WTC11 (cell line): ENCODE measurements at regions not wholly inside any gene's neighbourhood (a gene's known extent, or its start where the extent isn't known, plus 50 kb on each side); places are given as distances from the start of the nearest gene placed in this dataset.

ENCODE experiments used
- ATAC-seq: fragments of 200-7000 bp; cut with Tn5 transposase; 2 replicates; pipeline ENCODE4 v1.10.0; 2021; ENCODE audit warnings: mild to moderate bottlenecking, moderate library complexity
- CTCF ChIA-PET: fragments of 300-600 bp; sonication (Branson Sonifier 250); formaldehyde crosslinking; loops from one replicate; lab custom pipeline; 2021; ENCODE audit warnings: antibody characterized with exemption; lab: Charles Lee
- POLR2A ChIA-PET: fragments of 350-600 bp; sonication (Branson Sonifier 250); formaldehyde crosslinking; loops from one replicate; lab custom pipeline; 2021; ENCODE audit warnings: antibody characterized with exemption; lab: Charles Lee
- DNase-seq: peaks from one replicate; pipeline ENCODE4 v3.0.0; 2021; ENCODE audit warnings: low spot score
- H3K27ac Mint-ChIP-seq: 2 replicates; pipeline ENCODE4 v1.8.0; 2021; ENCODE audit warnings: mixed read lengths
- H3K27me3 Mint-ChIP-seq: 2 replicates; pipeline ENCODE4 v1.8.0; 2021; ENCODE audit warnings: low read depth, mild to moderate bottlenecking, moderate library complexity, mixed read lengths
- H3K36me3 Mint-ChIP-seq: 2 replicates; pipeline ENCODE4 v1.8.0; 2021; ENCODE audit warnings: mixed read lengths
- H3K4me1 Mint-ChIP-seq: 2 replicates; pipeline ENCODE4 v1.8.0; 2022; ENCODE audit warnings: mixed read lengths
- H3K4me3 Mint-ChIP-seq: 2 replicates; pipeline ENCODE4 v1.8.0; 2021; ENCODE audit warnings: mild to moderate bottlenecking, moderate library complexity, mixed read lengths
- H3K9me3 Mint-ChIP-seq: 2 replicates; pipeline ENCODE4 v1.8.0; 2021; ENCODE audit warnings: mixed read lengths
- ATF3 ChIP-seq: sonication (generic); formaldehyde crosslinking; conservative IDR thresholded peaks from 2 replicates; pipeline ENCODE4 v1.8.1; 2022; ENCODE audit warnings: mild to moderate bottlenecking, missing genetic modification reagents
- CDX4 ChIP-seq: fragments of 250-450 bp; sonication (Bioruptor Pico); IDR thresholded peaks from 2 replicates; pipeline ENCODE4 v1.9.0; 2021; ENCODE audit warnings: moderate library complexity, mild to moderate bottlenecking, inconsistent platforms, borderline replicate concordance
- CREM ChIP-seq: sonication (generic); formaldehyde crosslinking; IDR thresholded peaks from 2 replicates; pipeline ENCODE4 v1.8.1; 2022; ENCODE audit warnings: mild to moderate bottlenecking, missing genetic modification reagents, moderate library complexity
- HMGXB4 ChIP-seq: sonication (generic); formaldehyde crosslinking; IDR thresholded peaks from 2 replicates; pipeline ENCODE4 v1.8.1; 2023; ENCODE audit warnings: mild to moderate bottlenecking, moderate library complexity, missing genetic modification reagents
- JAZF1 ChIP-seq: fragments of 250-450 bp; sonication (Bioruptor Pico); IDR thresholded peaks from 2 replicates; pipeline ENCODE4 v1.9.0; 2021; ENCODE audit warnings: moderate library complexity, mild to moderate bottlenecking, inconsistent platforms
- JUN ChIP-seq: sonication (generic); formaldehyde crosslinking; IDR thresholded peaks from 2 replicates; pipeline ENCODE4 v1.8.0; 2023; ENCODE audit warnings: mild to moderate bottlenecking, missing genetic modification reagents
- MAX ChIP-seq: sonication (generic); formaldehyde crosslinking; IDR thresholded peaks from 2 replicates; pipeline ENCODE4 v1.8.0; 2022; ENCODE audit warnings: mild to moderate bottlenecking, missing genetic modification reagents
- NFYB ChIP-seq: sonication (generic); formaldehyde crosslinking; conservative IDR thresholded peaks from 2 replicates; pipeline ENCODE4 v1.8.0; 2022; ENCODE audit warnings: low read depth, missing genetic modification reagents
- SOX15 ChIP-seq: fragments of 250-450 bp; sonication (Bioruptor Pico); IDR thresholded peaks from 2 replicates; pipeline ENCODE4 v1.9.0; 2021; ENCODE audit warnings: mild to moderate bottlenecking
- SP1 ChIP-seq: sonication (generic); formaldehyde crosslinking; conservative IDR thresholded peaks from 2 replicates; pipeline ENCODE4 v1.8.1; 2022; ENCODE audit warnings: missing genetic modification reagents
- TEAD1 ChIP-seq: sonication (generic); formaldehyde crosslinking; IDR thresholded peaks from 2 replicates; pipeline ENCODE4 v1.8.0; 2022; ENCODE audit warnings: mild to moderate bottlenecking, missing genetic modification reagents
- TP53 ChIP-seq: sonication (generic); formaldehyde crosslinking; IDR thresholded peaks from 2 replicates; pipeline ENCODE4 v1.8.1; 2023; ENCODE audit warnings: mild to moderate bottlenecking, missing genetic modification reagents
- USF1 ChIP-seq: sonication (generic); formaldehyde crosslinking; IDR thresholded peaks from 2 replicates; pipeline ENCODE4 v1.8.0; 2022; ENCODE audit warnings: mild to moderate bottlenecking, missing genetic modification reagents
- ZMAT4 ChIP-seq: fragments of 250-450 bp; sonication (Bioruptor Pico); IDR thresholded peaks from 2 replicates; pipeline ENCODE4 v1.9.0; 2021; ENCODE audit warnings: mild to moderate bottlenecking
- ZNF532 ChIP-seq: fragments of 250-450 bp; sonication (Bioruptor Pico); IDR thresholded peaks from 2 replicates; pipeline ENCODE4 v1.9.0; 2021; ENCODE audit warnings: mild to moderate bottlenecking, borderline replicate concordance
- ZSCAN18 ChIP-seq: fragments of 250-450 bp; sonication (Bioruptor Pico); IDR thresholded peaks from 2 replicates; pipeline ENCODE4 v2.1.2; 2022; ENCODE audit warnings: mild to moderate bottlenecking, moderate library complexity

GRCh38 chr6:4615231-4615630 lies 161.0 kb upstream of the CDYL start (continued):
- TF ChIP-seq ZNF532 (CRISPR knock-in tag), result no peak
- TF ChIP-seq TEAD1 (CRISPR knock-in tag), result no peak
- no peak for TF ChIP-seq ATF3 (CRISPR knock-in tag)
- TF ChIP-seq USF1 (CRISPR knock-in tag), result no peak
- TF ChIP-seq, all 79 proteins: peak for 0

GRCh38 chr6:4614637-4615036 lies 161.6 kb upstream of the CDYL start:
- CTCF ChIA-PET, result no interaction called here
- Mint-ChIP-seq H3K9me3 (peaks cover 11% of the 10 kb centered on the region), H3K27ac (no peak overlapping the region), H3K4me3 (no peak overlapping the region), H3K27me3 (no peaks in the 10 kb centered on the region; the same call in 1 of the 2 replicates), H3K36me3 (no peaks in the 10 kb centered on the region), H3K4me1 (peaks cover 2% of the 10 kb centered on the region; the same call in 1 of the 2 replicates)
- TF ChIP-seq USF1 (CRISPR knock-in tag) (no peak), SOX15 (CRISPR knock-in tag) (no peak), CREM (CRISPR knock-in tag) (no peak), NFYB (CRISPR knock-in tag) (no peak), CDX4 (CRISPR knock-in tag) (no peak), TEAD1 (CRISPR knock-in tag) (no peak), HMGXB4 (CRISPR knock-in tag) (no peak), JAZF1 (no peak)
- ATAC-seq, result no peak
- DNase-seq, result no peak
- POLR2A ChIA-PET, result no interaction called here

- ATAC-seq (no peak), DNase-seq (no peak)
- peaks cover 11% of the 10 kb centered on the region for H3K9me3 Mint-ChIP-seq
- H3K4me1 Mint-ChIP-seq, result no peaks in the 10 kb centered on the region
- no peaks in the 10 kb centered on the region for H3K36me3 Mint-ChIP-seq
- H3K27me3 Mint-ChIP-seq, result no peaks in the 10 kb centered on the region; the same call in 1 of the 2 replicates
- no peak overlapping the region for H3K27ac Mint-ChIP-seq
- POLR2A ChIA-PET, result no interaction called here
- H3K4me3 Mint-ChIP-seq, result no peak overlapping the region
- CTCF ChIA-PET, result no interaction called here
- no peak for TF ChIP-seq ZSCAN18
- TF ChIP-seq ATF3 (CRISPR knock-in tag), result no peak
- TF ChIP-seq TP53 (CRISPR knock-in tag), result no peak
- TF ChIP-seq ZMAT4, result no peak
- no peak for TF ChIP-seq SP1 (CRISPR knock-in tag)
- TF ChIP-seq MAX (CRISPR knock-in tag), result no peak
- no peak for TF ChIP-seq JAZF1
- TF ChIP-seq USF1 (CRISPR knock-in tag), result no peak
- no peak for TF ChIP-seq HMGXB4 (CRISPR knock-in tag)
- no peak for TF ChIP-seq JUN
These were observed 162.4 kb upstream of the CDYL start for GRCh38 chr6:4613795-4614194.
